Dedifferentiated amniotic fluid mesenchymal stem cell (primary cell): ENCODE measurements at regions not wholly inside any gene's neighbourhood (a gene's known extent, or its start where the extent isn't known, plus 50 kb on each side); places are given as distances from the start of the nearest gene placed in this dataset.
A peak's percentile ranks its signal among the peaks of the same experiment; 100 is the strongest.

Experiments used
- DNase-seq: peaks from one replicate; pipeline ENCODE4 v3.0.0-alpha.2; 2016; ENCODE audit errors: extremely low spot score

- no peak for DNase-seq
These were observed 276.0 kb upstream of the MPDZ start for GRCh38 chr9:13555516-13555915.

GRCh38 chr9:13554626-13555025 lies 275.1 kb upstream of the MPDZ start:
- DNase-seq = no peak

- DNase-seq = no peak
These were observed 273.2 kb upstream of the MPDZ start for GRCh38 chr9:13552606-13553215.

- DNase-seq = no peak
These were observed 271.0 kb upstream of the MPDZ start for GRCh38 chr9:13550519-13550918.

- DNase-seq = no peak
These were observed 269.0 kb upstream of the MPDZ start for GRCh38 chr9:13548535-13548934.

- no peak for DNase-seq
These were observed 255.6 kb upstream of the MPDZ start for GRCh38 chr9:13535141-13535540.

- no peak for DNase-seq
These were observed 254.5 kb upstream of the MPDZ start for GRCh38 chr9:13534006-13534405.

- no peak for DNase-seq
These were observed 252.9 kb upstream of the MPDZ start for GRCh38 chr9:13532407-13532806.

- DNase-seq = no peak
These were observed 250.0 kb upstream of the MPDZ start for GRCh38 chr9:13529321-13530104.

GRCh38 chr9:13524245-13524644 lies 244.8 kb upstream of the MPDZ start:
- no peak for DNase-seq

- no peak for DNase-seq
These were observed 240.6 kb upstream of the MPDZ start for GRCh38 chr9:13520069-13520468.

GRCh38 chr9:13513716-13514444 lies 234.4 kb upstream of the MPDZ start:
- peak; percentile 29 for DNase-seq

- no peak for DNase-seq
These were observed 233.8 kb upstream of the MPDZ start for GRCh38 chr9:13513286-13513685.

GRCh38 chr9:13508681-13509080 lies 229.2 kb upstream of the MPDZ start:
- DNase-seq = no peak

- no peak for DNase-seq
These were observed 228.6 kb upstream of the MPDZ start for GRCh38 chr9:13508086-13508485.

- no peak for DNase-seq
These were observed 226.3 kb upstream of the MPDZ start for GRCh38 chr9:13505797-13506196.

GRCh38 chr9:13503599-13503998 lies 224.1 kb upstream of the MPDZ start:
- DNase-seq = no peak

- DNase-seq = no peak
These were observed 223.0 kb upstream of the MPDZ start for GRCh38 chr9:13502484-13502883.

- DNase-seq = no peak
These were observed 221.5 kb upstream of the MPDZ start for GRCh38 chr9:13501018-13501417.

GRCh38 chr9:13500034-13500433 lies 220.5 kb upstream of the MPDZ start:
- DNase-seq = no peak

GRCh38 chr9:13493697-13494096 lies 214.2 kb upstream of the MPDZ start:
- no peak for DNase-seq

- DNase-seq = no peak
These were observed 212.3 kb upstream of the MPDZ start for GRCh38 chr9:13491493-13492424.
